ENCODE measurements at regions not wholly inside any gene's neighbourhood (a gene's known extent, or its start where the extent isn't known, plus 50 kb on each side); places are given as distances from the start of the nearest gene placed in this dataset.

GRCh38 chrX:43065978-43066377, 288.0 kb upstream of the PPP1R2C start:
- no peak for TF ChIP-seq POLR2A (IDR thresholded peaks at IDR 0.05)
- TF ChIP-seq CTCF (IDR thresholded peaks at IDR 0.05 in 4 of 5, conservative IDR thresholded peaks at IDR 0.05 in 1 of 5): no peak
